ENCODE measurements at regions not wholly inside any gene's neighbourhood (a gene's known extent, or its start where the extent isn't known, plus 50 kb on each side); places are given as distances from the start of the nearest gene placed in this dataset.
A peak's percentile ranks its signal among the peaks of the same experiment; 100 is the strongest.

DNA sequence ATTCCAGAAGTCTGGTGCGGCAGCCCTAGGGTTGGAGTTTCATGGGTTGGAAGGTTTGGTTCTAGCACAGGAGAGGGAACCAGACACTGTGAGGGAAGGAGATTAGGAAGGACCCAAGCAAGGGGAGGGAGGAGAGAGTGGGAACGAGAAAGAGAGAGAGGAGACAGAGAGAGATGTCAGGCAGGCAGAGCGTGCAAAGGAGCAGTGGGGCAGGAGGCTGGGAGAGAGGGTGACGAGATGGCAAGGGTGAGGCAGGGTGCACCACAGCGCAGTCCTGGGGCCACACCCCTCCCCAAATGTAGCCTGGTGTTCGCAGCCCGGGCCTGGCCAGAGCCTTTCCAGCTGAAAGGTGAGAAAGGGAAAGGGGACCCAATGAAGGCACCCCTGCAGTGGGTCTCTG is 162.9 kb upstream of the TLE3 start:
- FAIRE-seq (no peak), DNase-seq (ENCODE audit: insufficient read length, low spot score) (no peak)

DNA sequence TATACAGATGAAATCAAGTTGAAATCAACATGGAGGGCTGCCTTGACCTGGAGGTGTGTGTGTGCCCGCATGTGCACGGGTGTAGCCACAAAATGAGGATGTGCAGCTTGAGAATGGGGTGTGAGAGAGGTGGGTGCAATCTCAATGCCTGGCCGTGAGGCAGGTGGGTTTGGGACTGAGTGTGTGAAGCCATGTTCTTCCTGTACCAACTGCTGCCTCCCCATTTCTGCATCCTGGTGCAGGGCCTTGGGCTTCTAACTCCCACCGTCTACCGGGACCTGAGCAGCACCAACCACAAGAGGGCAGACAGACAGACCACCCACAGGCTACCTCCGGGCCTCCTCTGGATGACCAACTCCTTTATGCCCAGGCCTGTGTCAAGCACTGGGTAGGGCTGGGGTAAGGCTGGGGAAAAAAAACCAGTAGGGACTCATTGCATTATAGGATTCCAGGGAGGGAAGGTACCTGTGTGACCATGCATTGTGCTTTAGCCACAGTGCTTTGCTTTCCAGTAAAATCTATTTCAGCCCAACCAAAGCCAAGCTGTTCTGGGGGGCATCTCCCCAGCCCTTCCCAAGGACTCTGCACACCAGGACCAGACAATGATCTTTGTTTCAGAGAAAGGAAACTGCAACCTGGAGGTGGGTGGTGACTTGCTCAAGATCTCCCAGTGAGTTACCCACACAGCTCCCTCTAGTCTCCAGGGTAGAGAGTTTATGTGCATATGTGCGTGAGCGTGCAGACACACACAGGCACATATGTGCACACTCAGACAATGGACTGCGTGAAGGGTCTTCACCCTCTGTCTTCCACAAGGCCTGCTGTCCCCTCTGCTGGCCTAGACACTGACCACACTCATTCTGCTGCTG is 162.2 kb upstream of the TLE3 start:
- FAIRE-seq: peak; percentile 71
- DNase-seq (ENCODE audit: insufficient read length, low spot score): no peak

DNA sequence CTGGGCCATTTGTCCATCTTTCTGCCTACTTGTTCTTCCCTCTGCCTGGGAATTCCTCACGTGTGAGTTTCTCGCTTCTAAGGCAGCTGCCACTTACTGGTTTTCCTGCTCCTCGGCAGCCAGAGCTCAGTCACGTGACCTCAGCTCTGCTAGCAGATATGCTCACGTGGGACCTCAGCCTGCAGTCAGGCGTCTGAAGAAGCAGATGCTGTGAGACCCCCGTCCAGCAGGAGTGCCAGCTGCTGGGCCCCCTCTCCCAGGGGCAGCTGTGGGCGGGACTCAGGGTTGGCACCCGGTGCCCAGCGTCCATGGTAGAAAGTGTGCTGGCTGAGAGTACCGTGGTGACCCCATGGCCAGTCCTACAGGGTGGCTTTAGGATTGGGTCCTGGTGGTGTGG is 161.3 kb upstream of the TLE3 start:
- DNase-seq (ENCODE audit: insufficient read length, low spot score) (peak; percentile 57), FAIRE-seq (no peak)

DNA sequence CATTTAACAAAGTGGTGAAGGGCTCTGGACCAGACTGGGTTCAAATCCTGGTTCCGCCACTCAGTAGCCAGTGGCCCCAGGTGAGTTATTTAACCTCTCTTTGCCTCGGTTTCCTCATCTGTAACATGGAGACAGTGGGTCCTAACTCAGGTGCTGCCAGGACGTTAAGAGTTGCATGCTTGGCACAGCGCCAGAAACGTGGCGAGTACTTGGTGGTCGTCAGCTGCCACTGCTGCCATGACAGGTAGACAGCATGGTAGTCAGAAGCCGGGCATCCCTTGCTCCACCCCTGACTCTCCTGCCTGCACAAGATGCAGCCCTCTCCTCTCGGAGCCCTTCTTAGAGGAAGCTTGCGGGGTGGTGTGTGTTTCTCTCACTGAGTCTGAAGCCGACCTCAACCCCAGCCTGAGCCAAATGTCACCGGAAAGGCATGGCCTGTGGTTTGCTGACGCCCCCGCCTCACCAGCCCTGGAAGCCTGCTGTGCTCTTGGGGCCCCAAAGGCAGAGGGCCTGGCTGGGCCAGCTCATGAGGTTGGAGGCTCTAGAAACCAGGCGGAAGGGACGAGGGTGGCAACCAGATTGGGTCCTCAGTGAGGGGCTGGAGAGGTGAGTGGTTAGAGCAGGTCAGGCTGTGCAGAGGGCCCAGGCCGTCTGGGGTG is 160.8 kb upstream of the TLE3 start:
- DNase-seq (ENCODE audit: insufficient read length, low spot score) (no peak), FAIRE-seq (peak; percentile 72)

DNA sequence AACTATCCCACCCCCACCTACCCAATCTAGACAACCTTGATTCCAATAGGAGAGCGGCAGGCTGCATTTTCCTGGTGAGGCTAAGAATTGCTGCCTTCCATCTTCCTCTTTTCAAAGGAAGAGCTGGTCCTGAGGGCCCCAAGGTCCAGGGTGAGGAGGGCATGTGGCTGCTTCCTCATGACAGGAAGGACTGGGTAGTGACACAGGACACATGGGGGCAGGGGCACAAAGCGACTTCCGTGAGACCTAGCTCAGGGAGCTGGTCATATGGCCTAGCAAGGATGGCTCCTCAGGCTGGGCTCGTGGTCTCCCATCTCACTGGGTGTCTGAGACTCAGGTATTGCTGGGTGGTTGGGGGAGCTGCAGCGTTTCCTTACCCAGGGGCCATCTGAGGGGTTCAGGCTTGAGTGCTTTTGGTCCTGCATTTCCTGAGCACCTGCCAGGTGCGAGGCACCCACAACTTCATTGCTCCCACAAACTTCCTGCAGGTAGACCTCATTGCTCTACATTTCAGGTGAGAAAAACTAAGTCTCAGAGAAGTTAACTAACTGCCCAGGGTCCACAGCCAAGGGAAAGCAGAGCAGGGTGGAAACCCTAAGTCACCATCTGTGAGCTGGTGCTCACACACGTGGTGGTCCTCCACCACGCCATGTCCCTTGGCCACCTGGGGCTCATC is 160.0 kb upstream of the TLE3 start:
- DNase-seq (ENCODE audit: insufficient read length, low spot score) (no peak), FAIRE-seq (no peak)

DNA sequence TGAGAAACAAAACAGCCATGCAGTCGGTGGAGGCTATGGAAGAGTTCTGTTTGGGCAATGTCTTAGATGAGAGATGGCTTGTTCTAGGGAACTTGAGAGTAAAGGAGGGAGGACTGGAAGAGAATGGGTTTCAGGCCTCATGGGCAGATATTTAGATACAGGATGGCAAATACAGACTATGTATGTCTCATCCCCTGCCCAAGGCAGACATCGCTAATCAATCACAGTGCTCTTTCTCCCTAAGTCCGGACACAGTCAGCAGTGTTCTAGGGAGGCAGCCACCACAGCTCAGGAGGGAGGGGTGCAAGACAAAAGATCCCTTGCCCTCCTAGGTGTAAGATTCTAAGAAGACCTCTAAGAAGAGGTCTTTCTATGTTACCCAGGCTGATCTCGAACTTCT is 159.3 kb upstream of the TLE3 start:
- DNase-seq (ENCODE audit: insufficient read length, low spot score): no peak
- no peak for FAIRE-seq

DNA sequence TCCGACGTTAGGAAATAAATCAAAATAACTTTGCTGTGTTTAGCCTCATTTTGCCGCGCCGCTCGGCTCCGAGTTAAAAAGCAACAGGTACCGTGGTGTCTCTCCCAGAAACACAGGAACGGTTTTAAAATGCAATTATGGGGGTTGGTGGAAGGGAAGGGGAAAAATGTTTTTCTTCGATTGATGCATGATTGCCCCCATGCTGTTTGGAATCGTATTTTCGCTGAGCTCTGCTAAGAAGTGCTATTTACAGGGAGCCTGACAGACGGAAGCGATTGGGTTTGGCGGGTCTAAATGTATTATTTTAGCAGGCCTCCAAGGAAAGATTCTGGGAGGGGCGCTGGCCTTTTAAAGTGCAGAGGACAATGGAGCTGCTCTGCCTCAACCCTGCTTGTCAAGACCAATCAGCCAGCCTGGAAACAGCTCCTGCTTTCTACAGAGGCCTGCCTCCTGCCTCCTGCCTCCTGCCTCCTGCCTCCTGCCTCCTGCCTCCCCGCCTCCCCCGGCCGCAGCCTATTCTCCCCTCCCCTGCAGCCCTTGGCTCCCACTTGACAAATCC is 156.7 kb upstream of the TLE3 start:
- DNase-seq (ENCODE audit: insufficient read length, low spot score) (no peak), FAIRE-seq (no peak)

DNA sequence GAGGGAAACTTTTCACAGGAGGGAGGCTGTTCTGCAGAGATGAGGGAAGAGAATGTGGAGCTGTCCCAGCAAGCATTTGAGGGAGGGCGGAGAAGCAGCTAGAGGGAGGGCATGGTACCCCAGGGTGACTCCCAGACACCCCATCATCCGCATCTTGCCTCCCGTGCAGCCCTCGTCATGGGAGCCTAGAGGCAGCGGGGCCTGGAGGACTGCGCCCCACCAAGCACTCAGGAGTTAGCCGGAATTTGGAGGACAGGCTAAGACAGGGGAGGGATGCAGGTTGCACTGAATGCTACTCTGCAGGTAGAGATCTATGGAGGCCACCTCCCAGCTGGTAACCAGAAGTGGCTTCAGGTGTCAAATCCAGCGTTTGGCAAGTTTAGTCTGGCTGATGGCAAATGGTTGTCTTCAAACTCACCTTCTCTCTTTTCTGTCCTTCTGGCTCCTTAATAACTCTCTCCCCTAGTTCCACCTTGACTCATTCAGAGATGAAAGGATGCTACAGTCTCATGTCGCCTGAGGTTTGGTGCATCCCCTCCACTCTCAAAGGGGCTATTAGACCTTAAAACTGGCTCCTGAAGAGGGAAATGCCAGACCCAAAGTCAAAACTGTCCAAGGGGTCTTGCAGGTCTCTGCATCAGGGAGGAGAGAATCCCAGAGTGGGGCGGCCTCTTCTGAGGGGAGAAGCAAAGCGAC is 155.9 kb upstream of the TLE3 start:
- no peak for DNase-seq (ENCODE audit: insufficient read length, low spot score)
- no peak for FAIRE-seq

DNA sequence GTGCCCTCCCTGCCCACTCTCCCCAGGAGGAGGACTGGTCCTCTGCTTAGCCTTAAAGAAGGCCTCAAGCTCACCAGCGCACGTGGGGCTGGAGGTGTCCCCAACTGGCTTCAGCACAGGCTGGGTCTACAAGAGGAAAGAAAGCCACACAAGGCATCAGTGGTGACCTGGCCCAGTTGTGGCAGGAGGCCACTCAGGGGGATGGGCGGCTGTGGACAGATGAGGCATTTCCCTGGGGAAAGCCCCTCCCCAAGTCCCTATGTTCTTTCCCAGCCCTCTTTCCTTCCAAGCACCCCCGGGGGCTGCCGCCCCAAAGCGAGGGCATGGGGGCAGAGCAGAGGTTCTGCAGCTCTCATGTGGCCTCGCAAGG is 155.2 kb upstream of the TLE3 start:
- DNase-seq (ENCODE audit: insufficient read length, low spot score): no peak
- no peak for FAIRE-seq

DNA sequence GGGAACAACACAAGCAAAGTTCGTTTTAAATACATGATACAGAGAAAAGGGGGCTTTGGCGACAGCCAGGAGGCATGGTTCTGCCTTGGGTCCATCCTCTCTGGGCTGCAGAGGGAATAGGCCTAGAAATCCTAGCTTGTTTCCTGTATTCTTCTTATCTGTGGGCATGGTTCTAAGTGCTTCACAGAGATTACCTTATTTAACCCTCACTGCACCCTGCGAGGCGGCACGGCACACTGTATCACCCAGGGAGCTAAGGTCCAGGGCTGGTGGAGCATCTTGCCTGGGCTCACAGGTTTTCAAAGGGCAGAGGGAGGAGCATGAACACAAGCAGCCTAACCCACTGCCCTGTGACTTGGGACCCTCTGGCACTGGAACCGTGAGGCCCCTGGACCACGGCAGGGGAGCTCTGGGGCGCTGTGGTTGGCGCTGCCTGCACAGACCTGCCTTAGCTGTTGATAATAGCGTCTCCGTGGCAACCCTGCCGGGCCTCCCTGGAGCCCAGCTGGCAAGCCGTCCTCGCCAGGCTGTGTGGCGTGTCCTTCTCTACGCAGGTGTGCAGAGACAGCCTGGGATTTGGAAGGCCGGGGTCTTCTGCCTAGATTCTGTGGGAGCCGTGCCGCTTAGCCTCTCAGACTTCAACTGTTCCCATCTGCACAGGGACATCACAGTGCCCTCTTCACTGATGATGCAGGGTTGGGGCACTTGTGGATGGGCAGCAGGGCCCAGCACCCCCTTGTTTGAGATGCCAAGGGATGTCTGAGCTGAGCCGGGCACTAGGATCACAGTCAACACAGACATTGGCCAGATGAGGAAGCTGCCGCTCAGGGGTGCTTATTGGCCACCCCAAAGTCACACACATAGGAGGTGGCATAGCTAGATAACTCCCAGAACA is 154.6 kb upstream of the TLE3 start:
- DNase-seq (ENCODE audit: insufficient read length, low spot score): no peak
- FAIRE-seq: no peak

DNA sequence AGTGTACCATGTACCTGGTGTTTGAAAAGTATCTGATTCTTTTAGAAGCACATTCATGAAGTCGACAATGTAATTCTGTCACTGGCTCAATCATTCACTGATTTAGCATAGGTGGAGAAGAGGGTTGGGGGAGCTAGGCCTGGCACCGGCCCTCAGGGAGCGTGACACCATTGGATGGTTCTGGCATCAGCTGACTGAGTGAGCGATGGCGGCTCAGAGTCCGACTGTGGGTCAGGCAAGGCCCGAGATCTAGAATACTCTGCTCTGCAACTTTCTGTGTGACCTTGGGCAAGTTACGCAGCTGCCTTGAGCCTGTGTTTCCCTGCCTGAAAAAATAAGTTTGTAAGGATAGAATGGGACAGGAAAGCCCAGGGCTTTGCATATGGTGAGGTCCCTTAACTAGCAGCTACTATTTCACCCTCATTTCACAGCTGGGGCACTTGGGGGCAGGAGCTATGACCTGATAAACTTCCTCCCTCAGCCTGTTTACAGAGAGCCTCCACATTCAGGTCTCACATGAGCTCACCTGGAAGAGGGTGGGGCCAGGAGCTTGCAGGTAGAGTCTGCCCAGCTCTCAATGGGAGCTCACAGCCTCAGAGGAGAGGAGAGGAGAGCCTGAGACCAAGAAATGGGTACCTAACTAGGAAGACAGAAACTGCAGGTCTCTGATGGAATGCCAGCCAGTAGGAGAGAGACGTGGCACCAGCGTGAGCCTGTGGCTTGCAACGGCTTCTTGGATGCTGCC is 153.7 kb upstream of the TLE3 start:
- FAIRE-seq (no peak), DNase-seq (ENCODE audit: insufficient read length, low spot score) (no peak)

DNA sequence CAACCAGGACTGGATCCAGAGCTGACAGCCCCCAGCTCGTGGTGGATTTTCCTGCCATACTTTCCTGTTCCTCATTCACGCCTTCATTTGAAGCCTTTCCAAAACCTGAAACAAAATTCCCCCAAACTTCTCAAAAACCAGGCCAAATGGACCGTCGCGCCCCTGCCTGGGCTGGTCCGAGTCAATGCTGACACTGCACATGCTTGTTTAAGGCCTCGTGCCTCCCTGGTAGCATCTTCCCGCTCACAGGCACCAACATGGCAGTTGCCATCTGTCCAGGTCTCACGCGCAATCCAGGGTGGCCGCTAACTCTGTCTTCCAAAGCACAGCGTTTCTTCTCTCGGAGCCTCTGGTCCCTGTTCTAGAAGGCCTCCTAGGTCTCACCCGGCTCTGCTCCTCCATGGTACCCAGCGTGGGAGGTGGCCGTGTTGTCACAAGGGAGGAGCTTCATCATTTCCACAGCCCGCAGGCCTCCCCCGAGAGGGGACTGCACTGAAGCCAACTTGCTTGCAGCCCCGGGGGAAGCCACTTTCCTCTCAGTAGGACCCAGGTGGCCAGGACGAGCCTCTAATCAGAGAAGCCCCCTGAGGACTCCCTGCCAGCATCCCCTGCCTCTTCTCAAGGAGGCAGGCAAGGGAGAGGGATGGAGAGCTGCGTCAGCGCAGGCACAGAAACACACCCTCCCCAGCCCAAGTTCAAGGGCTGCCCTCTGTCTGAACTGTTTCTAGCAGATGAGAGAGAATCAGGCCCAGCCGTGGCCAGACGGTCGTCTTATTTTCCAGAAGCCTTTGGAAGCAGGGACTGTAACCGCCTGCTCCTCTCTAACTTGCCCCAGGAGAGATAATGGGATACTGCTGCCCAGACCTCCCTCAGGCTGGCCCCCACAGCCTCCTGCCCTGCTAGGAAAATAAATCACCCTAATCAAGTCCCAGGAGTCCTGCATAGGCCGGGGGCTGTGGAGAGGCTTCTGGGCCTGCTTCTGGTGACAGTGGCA is 152.8 kb upstream of the TLE3 start:
- no peak for FAIRE-seq

DNA sequence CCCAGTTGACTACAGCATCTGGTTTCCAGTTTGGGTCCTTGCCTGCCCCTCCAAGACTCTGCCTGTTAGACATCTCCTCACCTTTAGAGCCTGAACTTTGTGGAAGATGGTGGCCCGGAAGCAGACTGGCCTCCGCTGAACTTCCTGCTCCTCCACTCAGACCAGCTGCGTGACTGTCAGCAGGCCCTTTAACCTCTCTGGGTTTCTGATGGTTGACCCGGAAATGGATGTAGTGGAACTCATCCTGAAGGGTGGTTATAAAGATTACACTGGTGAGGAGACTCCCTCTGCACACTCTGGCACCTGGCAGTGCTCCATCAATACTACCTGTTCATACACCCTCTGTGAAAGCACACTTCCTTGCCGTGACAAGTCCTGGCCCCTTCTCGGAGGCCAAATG is 151.9 kb upstream of the TLE3 start:
- FAIRE-seq (no peak), DNase-seq (ENCODE audit: insufficient read length, low spot score) (no peak)

More for the DNA sequence above, 152.8 kb upstream of the TLE3 start:
- no peak for DNase-seq (ENCODE audit: insufficient read length, low spot score)

DNA sequence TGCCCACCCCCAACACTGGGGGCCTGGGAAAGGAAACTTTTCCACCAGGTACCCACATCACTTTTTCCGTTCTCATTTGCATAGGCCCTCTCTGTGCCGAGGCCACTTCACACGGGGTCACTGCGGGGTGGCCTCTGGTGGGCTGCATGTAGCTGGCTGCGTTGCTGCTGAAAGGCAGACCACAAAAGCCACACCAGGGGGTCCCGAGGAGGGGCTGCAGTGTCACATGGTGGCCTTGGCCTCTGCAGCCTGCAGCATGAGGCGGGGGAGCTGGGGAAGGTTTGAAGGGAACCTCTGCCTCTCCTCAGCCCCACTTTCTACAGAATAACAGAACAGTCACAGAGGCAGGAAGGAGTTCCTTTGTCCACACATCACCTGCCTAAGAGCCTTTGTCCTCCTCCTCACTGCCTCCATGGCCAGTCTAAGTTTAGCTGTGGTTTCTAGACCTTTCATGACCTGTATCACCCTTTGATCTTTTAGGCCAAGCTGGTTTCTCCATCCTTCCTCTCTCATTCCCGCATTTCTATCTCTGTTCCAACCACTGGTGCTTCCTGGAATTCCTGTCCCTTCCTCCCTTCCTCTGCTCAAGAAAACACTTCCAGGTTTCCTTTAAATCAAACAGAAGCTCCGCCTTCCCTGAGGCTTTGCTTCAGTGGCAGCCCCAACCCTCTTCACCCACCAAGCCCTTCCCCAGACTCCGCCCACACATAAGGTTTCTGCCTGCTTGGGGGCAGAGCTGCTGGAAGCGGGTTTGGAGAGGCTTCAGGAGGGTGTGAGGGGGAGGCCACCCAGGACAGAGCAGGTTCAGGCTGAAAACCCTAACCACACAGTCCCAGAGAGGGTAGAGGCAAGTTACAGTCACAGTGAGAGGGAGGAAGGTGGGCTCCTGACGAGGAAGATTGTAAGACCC is 150.7 kb upstream of the TLE3 start:
- peak; percentile 31 for FAIRE-seq

DNA sequence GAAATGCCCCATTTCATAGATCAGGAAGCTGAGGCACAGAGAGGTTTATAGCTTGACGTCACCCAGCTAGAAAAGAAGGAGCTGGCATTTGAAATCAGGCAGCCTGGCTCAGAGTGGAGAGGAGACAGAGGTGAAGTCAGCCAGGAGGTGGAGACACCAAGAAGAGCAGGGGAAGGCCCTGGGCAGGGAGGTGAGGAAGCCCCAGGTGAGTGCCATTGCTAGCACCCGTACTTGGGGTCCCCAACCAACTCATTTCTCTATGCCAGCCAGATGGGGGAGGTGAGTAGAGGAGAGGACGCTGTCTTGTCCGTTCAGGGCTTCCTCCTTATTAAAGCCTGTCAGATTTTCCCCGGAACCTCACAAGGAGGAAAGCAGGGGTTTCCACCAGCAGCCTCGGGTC is 149.6 kb upstream of the TLE3 start:
- FAIRE-seq (no peak), DNase-seq (ENCODE audit: insufficient read length, low spot score) (no peak)

More for the DNA sequence above, 150.7 kb upstream of the TLE3 start:
- DNase-seq (ENCODE audit: insufficient read length, low spot score): no peak

DNA sequence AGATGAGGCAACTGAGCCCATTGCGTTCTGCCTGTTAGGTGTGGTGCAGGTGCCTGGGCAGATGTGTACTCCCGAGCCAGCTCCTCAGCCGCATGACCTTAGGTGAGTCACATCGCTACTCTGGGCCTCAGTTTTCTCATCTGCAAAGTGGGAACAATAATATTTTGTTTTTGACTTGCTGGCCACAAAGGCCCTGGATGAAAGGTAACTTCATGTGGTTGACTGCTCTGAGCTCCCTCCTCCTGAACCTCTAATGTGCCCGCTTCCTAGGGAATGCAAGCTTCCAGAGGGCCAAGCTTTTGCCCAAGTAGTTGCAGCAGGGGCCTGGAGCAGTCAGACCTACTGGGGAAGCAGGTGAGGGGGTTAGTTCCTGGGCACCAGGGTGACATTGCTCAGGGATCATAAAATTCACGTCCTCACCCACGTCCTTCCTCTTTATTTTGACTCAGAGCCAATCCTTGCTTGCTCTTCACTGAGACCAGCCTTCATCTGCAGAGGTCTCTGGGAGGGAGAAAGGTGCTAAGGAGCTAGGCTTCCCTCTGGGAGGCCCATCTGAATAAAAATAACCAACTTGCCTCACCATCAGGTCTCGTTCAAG is 149.0 kb upstream of the TLE3 start:
- FAIRE-seq: no peak
- no peak for DNase-seq (ENCODE audit: insufficient read length, low spot score)
